Endothelial cell of umbilical vein (primary cell): ENCODE measurements at regions not wholly inside any gene's neighbourhood (a gene's known extent, or its start where the extent isn't known, plus 50 kb on each side); places are given as distances from the start of the nearest gene placed in this dataset.

Source experiments
- CTCF ChIP-seq, 2 donors: IDR thresholded peaks; 1 replicate in 1 of 2; 2 replicates in 1 of 2; pipeline ENCODE4 v1.5.1; 2011; ENCODE audit warnings: low read length in 2 of 2, mild to moderate bottlenecking in 2 of 2, moderate library complexity in 2 of 2, control low read depth in 1 of 2, inconsistent platforms in 1 of 2, low read depth in 1 of 2; ENCODE audit not compliant: insufficient read depth in 1 of 2; ENCODE audit errors: extremely low read depth in 1 of 2
- EZH2 ChIP-seq: IDR thresholded peaks from 2 replicates; pipeline ENCODE4 v1.6.1; 2012; ENCODE audit warnings: borderline replicate concordance, low read depth, mild to moderate bottlenecking, moderate library complexity, low read length, inconsistent platforms; ENCODE audit not compliant: severe bottlenecking
- FOS ChIP-seq: IDR thresholded peaks from 2 replicates; pipeline ENCODE4 v1.6.1; 2011; ENCODE audit warnings: mild to moderate bottlenecking, low read length, moderate library complexity, borderline replicate concordance; ENCODE audit not compliant: insufficient read depth
- GATA2 ChIP-seq: IDR thresholded peaks from 2 replicates; pipeline ENCODE4 v1.7.0; 2011; ENCODE audit warnings: low read depth, mild to moderate bottlenecking, moderate library complexity, mixed read lengths, low read length; ENCODE audit not compliant: insufficient read length, insufficient read depth
- JUN ChIP-seq: IDR thresholded peaks from 2 replicates; pipeline ENCODE4 v1.6.1; 2011; ENCODE audit warnings: borderline replicate concordance, low read depth; ENCODE audit not compliant: insufficient read length, insufficient read depth
- MAX ChIP-seq: IDR thresholded peaks from 2 replicates; pipeline ENCODE4 v1.6.1; 2011; ENCODE audit not compliant: insufficient read depth, insufficient read length
- MYC ChIP-seq: IDR thresholded peaks from one replicate; pipeline ENCODE4 v1.6.1; 2011; ENCODE audit warnings: mild to moderate bottlenecking, low read depth, low read length
- POLR2A ChIP-seq: IDR thresholded peaks from 2 replicates; pipeline ENCODE4 v1.6.1; 2012; ENCODE audit warnings: low read depth, mild to moderate bottlenecking, control low read depth, low read length
- POLR2AphosphoS5 ChIP-seq: IDR thresholded peaks from 2 replicates; pipeline ENCODE4 v1.6.1; 2012; ENCODE audit warnings: low read depth, mild to moderate bottlenecking, control low read depth, low read length, moderate library complexity; ENCODE audit not compliant: insufficient read depth

- TF ChIP-seq POLR2A (no peak), CTCF (IDR thresholded peaks at IDR 0.05; ENCODE audit: extremely low read depth in 1 of 2, insufficient read depth in 1 of 2, low read depth in 1 of 2, low read length in 2 of 2) (no peak), GATA2 (no peak), FOS (no peak), JUN (no peak), MAX (no peak), EZH2 (no peak), POLR2AphosphoS5 (no peak), MYC (no peak)
These were observed 144.2 kb upstream of the CITED2 start for GRCh38 chr6:139518556-139519091.
